C4-2B (cell line): ENCODE measurements at regions not wholly inside any gene's neighbourhood (a gene's known extent, or its start where the extent isn't known, plus 50 kb on each side); places are given as distances from the start of the nearest gene placed in this dataset.

Experiments
- CTCF ChIP-seq: fragments of 450-650 bp; conservative IDR thresholded peaks from 2 replicates; pipeline ENCODE4 v1.5.1; 2017; ENCODE audit warnings: mild to moderate bottlenecking
- ZFX ChIP-seq: fragments of 450-650 bp; IDR thresholded peaks from 2 replicates; pipeline ENCODE4 v1.6.1; 2017

DNA sequence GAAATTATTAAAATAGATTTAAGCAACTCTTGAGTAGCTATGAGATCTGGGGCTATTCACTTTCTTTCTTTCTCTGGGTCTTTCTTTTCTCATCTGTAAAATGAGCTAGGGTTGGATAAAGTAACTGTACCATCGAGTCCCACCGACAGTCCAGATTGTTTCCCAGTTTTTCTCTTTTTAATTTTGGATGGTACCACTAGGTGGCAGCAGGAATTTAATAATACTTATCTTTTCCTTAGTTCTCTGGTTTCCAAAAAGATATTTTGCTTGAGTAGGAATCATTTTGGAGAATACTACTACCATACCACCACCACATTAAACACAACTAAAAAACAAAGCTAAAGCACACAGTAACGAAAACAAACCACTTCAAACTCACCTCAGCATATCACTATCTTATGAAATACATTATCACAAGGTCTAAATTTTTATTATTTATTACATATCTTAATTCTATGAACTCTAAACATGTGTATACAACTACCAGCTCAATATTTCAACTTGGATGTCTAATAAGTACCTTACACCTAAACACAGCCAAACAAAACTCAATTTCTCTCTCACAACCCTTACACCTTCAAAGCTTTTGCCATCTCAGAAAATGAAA is 584.0 kb downstream of the KCNA4 start:
- peak; percentile 79 for TF ChIP-seq CTCF
- no peak for TF ChIP-seq ZFX
